ENCODE measurements at regions not wholly inside any gene's neighbourhood (a gene's known extent, or its start where the extent isn't known, plus 50 kb on each side); places are given as distances from the start of the nearest gene placed in this dataset.

GRCh38 chr1:96388421-96389310, 332.9 kb upstream of the PTBP2 start:
- no peaks in the 10 kb centered on the region for H3K27me3 Mint-ChIP-seq
- DNase-seq (ENCODE audit: low spot score in 2 of 2) = no peak
- no peak overlapping the region for H3K27ac Mint-ChIP-seq (ENCODE audit: low read depth)
- H3K4me3 Mint-ChIP-seq = no peak overlapping the region
- H3K4me1 Mint-ChIP-seq = no peaks in the 10 kb centered on the region
- H3K36me3 Mint-ChIP-seq (ENCODE audit: insufficient read depth) = no peaks in the 10 kb centered on the region
- H3K9me3 Mint-ChIP-seq = peaks cover 20% of the 10 kb centered on the region
- ATAC-seq (replicated peaks; ENCODE audit: extremely low read depth, poor library complexity, severe bottlenecking) = no peak

- H3K4me1 Mint-ChIP-seq = no peaks in the 10 kb centered on the region
- H3K27me3 Mint-ChIP-seq = no peaks in the 10 kb centered on the region
- no peak overlapping the region for H3K4me3 Mint-ChIP-seq
- DNase-seq (ENCODE audit: low spot score in 2 of 2) = no peak
- no peak overlapping the region for H3K27ac Mint-ChIP-seq (ENCODE audit: low read depth)
- peaks cover 16% of the 10 kb centered on the region for H3K9me3 Mint-ChIP-seq
- H3K36me3 Mint-ChIP-seq (ENCODE audit: insufficient read depth) = no peaks in the 10 kb centered on the region
- no peak for ATAC-seq (replicated peaks; ENCODE audit: extremely low read depth, poor library complexity, severe bottlenecking)
Observed at GRCh38 chr1:96400089-96400488, 321.5 kb upstream of the PTBP2 start.

GRCh38 chr1:96409087-96409486, 312.5 kb upstream of the PTBP2 start:
- no peak for DNase-seq (ENCODE audit: low spot score in 2 of 2)
- Mint-ChIP-seq H3K4me3 (no peak overlapping the region), H3K27me3 (no peaks in the 10 kb centered on the region), H3K36me3 (ENCODE audit: insufficient read depth) (no peaks in the 10 kb centered on the region), H3K27ac (ENCODE audit: low read depth) (no peak overlapping the region), H3K4me1 (no peaks in the 10 kb centered on the region), H3K9me3 (peaks cover 13% of the 10 kb centered on the region)
- no peak for ATAC-seq (replicated peaks; ENCODE audit: extremely low read depth, poor library complexity, severe bottlenecking)

GRCh38 chr1:96409689-96410088, 311.9 kb upstream of the PTBP2 start:
- H3K36me3 Mint-ChIP-seq (ENCODE audit: insufficient read depth) = no peaks in the 10 kb centered on the region
- no peak overlapping the region for H3K27ac Mint-ChIP-seq (ENCODE audit: low read depth)
- H3K4me3 Mint-ChIP-seq = no peak overlapping the region
- peaks cover 15% of the 10 kb centered on the region for H3K9me3 Mint-ChIP-seq
- H3K27me3 Mint-ChIP-seq = no peaks in the 10 kb centered on the region
- ATAC-seq (replicated peaks; ENCODE audit: extremely low read depth, poor library complexity, severe bottlenecking) = no peak
- no peaks in the 10 kb centered on the region for H3K4me1 Mint-ChIP-seq
- no peak for DNase-seq (ENCODE audit: low spot score in 2 of 2)

GRCh38 chr1:96411006-96411405, 310.6 kb upstream of the PTBP2 start:
- no peak for DNase-seq (ENCODE audit: low spot score in 2 of 2)
- Mint-ChIP-seq H3K9me3 (peaks cover 11% of the 10 kb centered on the region), H3K4me3 (no peak overlapping the region), H3K36me3 (ENCODE audit: insufficient read depth) (no peaks in the 10 kb centered on the region), H3K4me1 (no peaks in the 10 kb centered on the region), H3K27ac (ENCODE audit: low read depth) (no peak overlapping the region), H3K27me3 (no peaks in the 10 kb centered on the region)
- ATAC-seq (replicated peaks; ENCODE audit: extremely low read depth, poor library complexity, severe bottlenecking) = no peak

GRCh38 chr1:96414598-96414997, 307.0 kb upstream of the PTBP2 start:
- no peaks in the 10 kb centered on the region for H3K27me3 Mint-ChIP-seq
- no peak overlapping the region for H3K27ac Mint-ChIP-seq (ENCODE audit: low read depth)
- H3K36me3 Mint-ChIP-seq (ENCODE audit: insufficient read depth) = no peaks in the 10 kb centered on the region
- no peaks in the 10 kb centered on the region for H3K4me1 Mint-ChIP-seq
- H3K9me3 Mint-ChIP-seq = peaks cover 11% of the 10 kb centered on the region
- DNase-seq (ENCODE audit: low spot score in 2 of 2) (no peak), ATAC-seq (replicated peaks; ENCODE audit: extremely low read depth, poor library complexity, severe bottlenecking) (no peak)
- H3K4me3 Mint-ChIP-seq = no peak overlapping the region

- ATAC-seq (replicated peaks; ENCODE audit: extremely low read depth, poor library complexity, severe bottlenecking) (no peak), DNase-seq (ENCODE audit: low spot score in 2 of 2) (no peak)
- Mint-ChIP-seq H3K36me3 (ENCODE audit: insufficient read depth) (no peaks in the 10 kb centered on the region), H3K9me3 (peaks cover 5% of the 10 kb centered on the region), H3K27me3 (no peaks in the 10 kb centered on the region), H3K4me3 (no peak overlapping the region), H3K4me1 (no peaks in the 10 kb centered on the region), H3K27ac (ENCODE audit: low read depth) (no peak overlapping the region)
Observed at GRCh38 chr1:96416111-96416595, 305.4 kb upstream of the PTBP2 start.

- Mint-ChIP-seq H3K9me3 (peaks cover 5% of the 10 kb centered on the region), H3K36me3 (ENCODE audit: insufficient read depth) (no peaks in the 10 kb centered on the region)
Observed at GRCh38 chr1:96416701-96417444, 304.7 kb upstream of the PTBP2 start.

GRCh38 chr1:96418969-96419368, 302.6 kb upstream of the PTBP2 start:
- ATAC-seq (replicated peaks; ENCODE audit: extremely low read depth, poor library complexity, severe bottlenecking) (no peak), DNase-seq (ENCODE audit: low spot score in 2 of 2) (no peak)
- Mint-ChIP-seq H3K27ac (ENCODE audit: low read depth) (no peak overlapping the region), H3K4me3 (no peak overlapping the region), H3K36me3 (ENCODE audit: insufficient read depth) (no peaks in the 10 kb centered on the region), H3K9me3 (peaks cover 5% of the 10 kb centered on the region), H3K4me1 (no peaks in the 10 kb centered on the region), H3K27me3 (no peaks in the 10 kb centered on the region)

More at GRCh38 chr1:96416701-96417444, 304.7 kb upstream of the PTBP2 start:
- no peak for DNase-seq (ENCODE audit: low spot score in 2 of 2)
- no peak overlapping the region for H3K27ac Mint-ChIP-seq (ENCODE audit: low read depth)
- no peaks in the 10 kb centered on the region for H3K27me3 Mint-ChIP-seq
- no peaks in the 10 kb centered on the region for H3K4me1 Mint-ChIP-seq
- no peak overlapping the region for H3K4me3 Mint-ChIP-seq
- ATAC-seq (replicated peaks; ENCODE audit: extremely low read depth, poor library complexity, severe bottlenecking) = no peak

- Mint-ChIP-seq H3K27me3 (no peaks in the 10 kb centered on the region), H3K9me3 (peaks cover 5% of the 10 kb centered on the region), H3K27ac (ENCODE audit: low read depth) (no peak overlapping the region), H3K4me3 (no peak overlapping the region), H3K36me3 (ENCODE audit: insufficient read depth) (no peaks in the 10 kb centered on the region), H3K4me1 (no peaks in the 10 kb centered on the region)
- ATAC-seq (replicated peaks; ENCODE audit: extremely low read depth, poor library complexity, severe bottlenecking) = no peak
- DNase-seq (ENCODE audit: low spot score in 2 of 2) = no peak
Observed at GRCh38 chr1:96424877-96425276, 296.7 kb upstream of the PTBP2 start.

GRCh38 chr1:96425382-96426129, 296.0 kb upstream of the PTBP2 start:
- Mint-ChIP-seq H3K27ac (ENCODE audit: low read depth) (no peak overlapping the region), H3K27me3 (no peaks in the 10 kb centered on the region), H3K4me1 (no peaks in the 10 kb centered on the region), H3K9me3 (peaks cover 5% of the 10 kb centered on the region), H3K4me3 (no peak overlapping the region), H3K36me3 (ENCODE audit: insufficient read depth) (no peaks in the 10 kb centered on the region)
- DNase-seq (ENCODE audit: low spot score in 2 of 2) (no peak), ATAC-seq (replicated peaks; ENCODE audit: extremely low read depth, poor library complexity, severe bottlenecking) (no peak)

GRCh38 chr1:96427616-96428015, 294.0 kb upstream of the PTBP2 start:
- ATAC-seq (replicated peaks; ENCODE audit: extremely low read depth, poor library complexity, severe bottlenecking) (no peak), DNase-seq (ENCODE audit: low spot score in 2 of 2) (no peak)
- Mint-ChIP-seq H3K27me3 (no peaks in the 10 kb centered on the region), H3K9me3 (peaks cover 11% of the 10 kb centered on the region), H3K4me3 (no peak overlapping the region), H3K4me1 (no peaks in the 10 kb centered on the region), H3K36me3 (ENCODE audit: insufficient read depth) (no peaks in the 10 kb centered on the region), H3K27ac (ENCODE audit: low read depth) (no peak overlapping the region)
